ENCODE measurements at regions not wholly inside any gene's neighbourhood (a gene's known extent, or its start where the extent isn't known, plus 50 kb on each side); places are given as distances from the start of the nearest gene placed in this dataset.

- no peak for DNase-seq (ENCODE audit: low read depth)
These were observed 134.3 kb downstream of the OR2K2 start for GRCh38 chr9:111195766-111196165.

- no peak for DNase-seq (ENCODE audit: low read depth)
These were observed 136.9 kb downstream of the OR2K2 start for GRCh38 chr9:111193095-111193494.

DNA sequence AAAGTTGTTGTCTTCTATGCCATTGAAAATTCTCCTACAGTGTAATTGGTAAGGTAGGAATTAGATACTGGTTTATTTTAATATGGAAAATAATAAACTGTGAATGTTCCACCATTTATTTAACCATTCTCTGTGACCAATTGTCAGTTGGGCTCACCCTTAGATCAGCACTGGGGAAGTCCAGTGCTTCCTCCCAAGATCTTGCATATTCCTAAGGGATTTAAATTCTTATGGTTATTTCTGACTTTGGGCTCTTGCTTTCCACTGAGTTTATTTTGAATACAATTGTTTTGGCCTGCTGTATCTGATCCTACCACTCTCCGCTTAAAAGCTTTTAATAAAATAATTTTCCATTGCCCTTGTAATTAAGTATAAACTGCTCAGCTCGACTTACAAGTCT lies 137.4 kb downstream of the OR2K2 start:
- no peak for DNase-seq (ENCODE audit: low read depth)

- no peak for DNase-seq (ENCODE audit: low read depth)
These were observed 139.7 kb downstream of the OR2K2 start for GRCh38 chr9:111190347-111190746.

GRCh38 chr9:111187376-111187775 lies 142.6 kb downstream of the OR2K2 start:
- DNase-seq (ENCODE audit: low read depth) = no peak

DNA sequence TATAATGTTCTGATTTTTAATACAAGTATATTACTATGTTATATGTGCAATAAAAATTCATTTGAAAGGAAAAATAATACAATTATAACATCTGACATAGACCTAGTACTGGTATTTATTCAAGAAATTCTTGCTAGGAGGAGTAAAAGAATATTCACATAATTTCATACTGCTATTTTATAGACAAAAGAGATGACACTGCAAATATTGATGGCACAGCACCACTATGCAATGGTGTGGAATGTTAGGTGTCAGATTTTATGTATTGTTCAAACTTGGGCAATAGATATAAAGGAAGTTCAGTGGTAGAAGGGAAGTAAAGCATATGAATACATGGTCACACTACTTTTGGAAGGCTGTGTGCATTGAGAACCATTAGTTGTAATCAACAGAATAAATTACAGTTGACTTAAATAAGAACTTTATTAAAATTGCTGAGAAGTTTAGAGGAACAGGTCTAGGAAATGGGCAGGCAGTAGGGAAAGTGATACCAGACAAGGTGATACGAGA lies 143.9 kb downstream of the OR2K2 start:
- DNase-seq (ENCODE audit: low read depth) = no peak

- DNase-seq (ENCODE audit: low read depth) = no peak
These were observed 142.5 kb upstream of the LPAR1 start for GRCh38 chr9:111180811-111181210.

DNA sequence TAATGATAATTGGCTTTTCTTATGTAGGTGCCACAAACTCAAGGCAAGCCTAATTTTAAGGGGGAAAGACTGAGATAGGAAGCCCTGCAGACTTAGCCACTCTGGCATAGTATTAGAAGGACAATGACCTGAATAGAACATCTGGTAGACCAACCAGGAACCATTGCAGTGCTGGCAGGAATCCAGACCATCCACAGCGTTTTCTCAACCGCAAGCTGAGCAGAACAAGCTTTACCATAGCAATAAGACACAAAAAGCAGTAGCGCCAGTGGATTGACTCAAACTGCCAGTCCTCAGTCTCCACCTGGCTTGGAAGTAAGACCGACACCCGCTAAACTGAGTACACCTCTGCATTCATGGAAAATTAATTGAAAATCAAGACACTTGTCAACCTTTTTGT lies 141.3 kb upstream of the LPAR1 start:
- no peak for DNase-seq (ENCODE audit: low read depth)

DNA sequence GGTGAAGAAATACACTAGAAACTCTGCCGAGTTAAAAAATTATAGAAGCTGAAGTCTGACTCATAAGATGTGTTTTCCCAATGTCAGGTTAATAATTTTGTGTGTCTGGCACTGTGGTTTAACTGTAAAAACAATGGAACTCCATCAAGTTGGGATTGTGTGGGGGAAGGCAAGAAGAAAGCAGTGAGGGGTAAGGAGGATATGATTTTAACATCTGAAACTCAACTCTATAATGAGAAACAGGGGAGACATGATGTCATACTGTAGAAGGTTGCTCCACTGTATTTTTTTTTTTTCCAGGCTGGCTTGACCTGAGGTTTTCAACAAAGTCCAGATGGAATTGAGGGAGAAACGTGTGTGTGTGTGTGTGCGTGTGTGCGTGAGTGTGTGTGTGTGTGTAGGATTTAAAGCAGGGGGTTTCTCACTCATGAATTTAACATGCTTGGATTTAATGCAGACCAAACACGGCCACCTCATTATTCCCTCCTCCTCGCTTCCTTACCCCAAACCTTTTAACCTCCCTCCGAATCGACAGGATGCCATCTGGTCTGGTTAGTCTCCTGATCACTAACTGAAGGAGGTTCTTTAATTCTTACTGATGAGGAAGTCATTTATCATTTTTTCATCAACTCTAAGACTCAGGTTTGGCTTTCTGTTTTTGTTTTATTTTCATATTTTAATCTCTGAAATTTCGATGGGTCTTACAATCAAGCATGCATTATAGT lies 140.2 kb upstream of the LPAR1 start:
- peak; percentile 78 for DNase-seq (ENCODE audit: low read depth)

- DNase-seq (ENCODE audit: low read depth) = no peak
These were observed 138.2 kb upstream of the LPAR1 start for GRCh38 chr9:111176511-111176910.

DNA sequence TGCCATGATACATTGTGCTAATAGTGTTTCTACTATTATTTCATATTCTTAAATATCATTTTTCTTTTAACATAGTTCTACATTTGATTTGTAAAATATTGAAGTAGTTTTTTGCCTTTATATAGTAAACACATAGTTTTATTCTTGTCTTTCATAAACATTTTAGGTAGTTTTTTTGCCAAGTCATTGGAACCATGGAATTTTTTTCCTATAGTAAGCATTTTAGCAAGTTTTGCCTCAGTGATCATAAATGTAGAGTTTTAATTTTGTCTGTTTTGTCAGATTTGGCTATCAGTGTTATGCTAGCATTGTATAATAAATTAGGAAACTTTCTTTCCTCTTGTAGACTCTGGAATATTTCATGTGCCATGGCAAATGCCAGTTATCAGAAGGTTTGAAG lies 137.1 kb upstream of the LPAR1 start:
- no peak for DNase-seq (ENCODE audit: low read depth)

- no peak for DNase-seq (ENCODE audit: low read depth)
These were observed 129.1 kb upstream of the LPAR1 start for GRCh38 chr9:111167341-111167740.

- no peak for DNase-seq (ENCODE audit: low read depth)
These were observed 125.6 kb upstream of the LPAR1 start for GRCh38 chr9:111163716-111164389.

DNA sequence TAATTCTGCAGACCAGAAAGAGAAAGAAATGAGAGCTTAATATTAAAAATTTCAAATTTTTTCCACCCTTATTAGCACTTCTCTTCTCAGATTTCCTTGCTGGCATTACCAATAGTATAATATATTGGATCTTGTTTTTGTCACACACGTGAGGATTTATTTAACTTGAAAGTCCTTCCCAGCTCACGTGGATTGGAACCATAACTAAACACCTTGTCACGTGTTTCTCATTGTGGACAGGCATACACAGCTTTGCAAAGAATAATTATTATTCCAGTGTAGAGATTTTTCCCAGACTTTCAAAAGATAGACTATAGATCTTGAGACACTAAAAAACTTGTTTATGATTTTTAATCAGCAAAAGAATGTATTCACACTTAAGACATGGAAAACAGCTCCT lies 123.8 kb upstream of the LPAR1 start:
- no peak for DNase-seq (ENCODE audit: low read depth)

DNA sequence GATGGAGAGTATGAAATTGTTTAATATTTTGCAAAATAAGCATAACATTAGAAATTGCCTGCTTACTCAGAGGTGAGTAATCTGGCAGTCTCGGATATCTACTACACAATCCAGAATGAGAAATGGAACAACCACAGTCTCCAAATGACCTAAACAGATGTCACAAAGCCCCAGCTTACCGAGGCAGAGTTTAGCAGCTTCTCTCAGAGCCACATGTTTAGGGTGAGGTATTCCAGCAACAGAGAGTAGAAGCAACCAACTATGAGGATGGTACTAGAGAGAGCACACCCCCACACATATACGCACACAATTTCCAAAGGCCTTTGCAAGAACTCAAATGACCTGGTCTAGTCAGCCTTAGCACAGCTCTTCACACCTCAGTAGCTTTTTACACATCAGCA lies 122.7 kb upstream of the LPAR1 start:
- DNase-seq (ENCODE audit: low read depth) = peak; percentile 67

- DNase-seq (ENCODE audit: low read depth) = no peak
These were observed 120.7 kb upstream of the LPAR1 start for GRCh38 chr9:111158999-111159398.

DNA sequence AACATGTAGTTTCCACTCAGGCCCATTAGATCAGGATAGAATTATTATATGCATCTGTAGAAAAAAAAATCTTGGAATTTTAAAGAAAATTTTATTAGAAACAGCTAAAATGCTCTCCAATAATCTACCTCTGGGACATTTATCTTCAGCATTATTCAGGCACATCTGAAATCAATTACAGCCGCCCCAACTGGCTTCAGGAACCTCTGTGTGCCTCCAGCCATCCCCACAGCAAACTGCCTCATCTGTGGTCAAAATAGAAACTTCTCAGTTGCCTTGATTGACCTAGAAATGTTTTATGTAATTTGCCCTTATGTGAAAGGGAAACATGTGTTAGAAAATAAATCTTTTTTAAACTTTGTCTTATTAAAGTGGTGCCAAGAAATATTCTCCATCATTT lies 120.1 kb upstream of the LPAR1 start:
- DNase-seq (ENCODE audit: low read depth) = no peak

- DNase-seq (ENCODE audit: low read depth) = no peak
These were observed 115.9 kb upstream of the LPAR1 start for GRCh38 chr9:111154081-111154562.

GRCh38 chr9:111152614-111153406 lies 114.5 kb upstream of the LPAR1 start:
- no peak for DNase-seq (ENCODE audit: low read depth)

DNA sequence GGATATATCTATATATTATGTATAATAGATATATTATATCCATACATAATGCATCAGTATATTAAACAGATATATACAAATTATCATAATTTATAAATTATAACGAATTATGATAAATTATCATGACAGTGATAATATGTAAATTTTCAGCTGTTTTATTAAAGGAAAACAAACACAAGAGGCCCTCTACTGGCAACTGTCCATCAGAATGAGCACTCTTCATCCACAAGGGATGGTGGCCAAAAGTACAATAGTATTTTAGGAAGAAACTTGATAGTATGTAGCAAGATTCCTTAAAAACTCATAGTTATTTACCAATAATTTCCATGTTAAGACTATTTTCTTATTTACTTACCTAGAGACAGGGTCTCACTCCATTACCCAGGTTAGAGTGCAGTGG lies 113.3 kb upstream of the LPAR1 start:
- DNase-seq (ENCODE audit: low read depth) = no peak

DNA sequence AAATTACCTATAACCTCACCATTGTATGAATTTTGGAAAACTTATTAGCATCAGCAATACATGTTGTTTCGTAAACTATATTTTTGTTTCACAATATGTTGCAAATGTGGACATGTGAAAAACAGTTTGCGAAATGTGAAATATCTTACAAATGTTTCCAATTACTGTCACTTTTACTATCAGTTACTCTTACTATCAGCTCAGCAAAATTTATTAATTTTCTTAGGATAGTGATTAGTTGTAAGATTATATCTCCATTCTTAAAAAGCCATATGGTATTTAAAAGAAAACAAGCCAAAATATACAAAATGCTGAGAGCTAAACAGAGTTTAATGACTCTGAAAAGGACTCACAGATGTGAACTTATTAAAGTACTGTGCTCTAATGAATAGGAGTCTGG lies 111.9 kb upstream of the LPAR1 start:
- DNase-seq (ENCODE audit: low read depth) = no peak

DNA sequence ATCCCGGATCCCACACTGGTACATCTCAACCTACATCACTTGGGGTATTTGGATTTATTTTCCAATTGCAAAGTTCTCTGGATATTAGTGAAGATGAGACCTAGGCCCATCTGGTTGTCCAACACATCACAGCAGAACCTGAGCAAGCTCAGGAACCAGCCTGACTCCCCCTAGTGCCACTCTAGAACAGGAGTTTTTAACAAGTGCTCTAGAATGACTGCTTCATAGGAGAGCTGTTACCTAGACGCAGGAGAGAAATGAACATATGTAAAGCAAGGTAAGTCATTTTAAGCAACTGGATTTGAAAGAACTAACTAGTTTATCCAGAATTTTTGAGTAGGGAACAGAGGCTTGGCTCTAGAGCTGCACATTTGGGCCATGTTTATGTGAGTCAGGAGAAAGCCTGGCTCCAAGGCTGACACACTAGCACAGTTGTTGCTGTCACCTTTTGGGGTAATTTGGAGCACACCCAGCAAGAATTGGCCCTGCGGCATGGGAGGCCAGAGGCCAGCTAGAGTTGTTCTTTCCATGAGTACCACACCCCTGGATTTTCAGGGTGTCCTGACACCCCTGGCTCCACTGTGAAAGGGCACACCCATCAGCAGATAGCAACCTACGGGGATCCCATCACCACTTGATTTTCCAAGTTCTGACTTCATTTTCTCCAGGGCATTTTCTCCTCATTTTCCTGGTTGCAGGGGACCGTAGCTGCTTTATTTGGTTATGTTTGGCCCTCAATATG lies 110.9 kb upstream of the LPAR1 start:
- DNase-seq (ENCODE audit: low read depth) = no peak
